Sigmoid colon (tissue), 4 donors: ENCODE measurements at regions not wholly inside any gene's neighbourhood (a gene's known extent, or its start where the extent isn't known, plus 50 kb on each side); places are given as distances from the start of the nearest gene placed in this dataset.

ENCODE experiments used
- EP300 ChIP-seq, 4 donors: sonication (generic); formaldehyde crosslinking; IDR thresholded peaks; one replicate each; pipeline ENCODE4 v1.6.1; 2017; ENCODE audit warnings: antibody characterized with exemption in 4 of 4
- POLR2A ChIP-seq, 2 donors: fragments of 450-650 bp; IDR thresholded peaks; one replicate each; pipeline ENCODE4 v1.6.1; 2016; ENCODE audit warnings: antibody characterized with exemption in 2 of 2, mild to moderate bottlenecking in 2 of 2, moderate library complexity in 2 of 2
- POLR2AphosphoS5 ChIP-seq, 4 donors: sonication (generic); formaldehyde crosslinking; IDR thresholded peaks; one replicate each; pipeline ENCODE4 v1.6.1; 2017; ENCODE audit warnings: antibody characterized with exemption in 4 of 4
- TF ChIP-seq, protein P1 (sequence below), 4 experiments: fragments of 450-650 bp in 3 of 4; fragments of 200-600 bp in 1 of 4; IDR thresholded peaks; one replicate each; pipeline ENCODE4 v1.5.1; 2016 to 2019; ENCODE audit warnings: antibody characterized with exemption in 4 of 4, mild to moderate bottlenecking in 3 of 4, moderate library complexity in 2 of 4

DNA sequence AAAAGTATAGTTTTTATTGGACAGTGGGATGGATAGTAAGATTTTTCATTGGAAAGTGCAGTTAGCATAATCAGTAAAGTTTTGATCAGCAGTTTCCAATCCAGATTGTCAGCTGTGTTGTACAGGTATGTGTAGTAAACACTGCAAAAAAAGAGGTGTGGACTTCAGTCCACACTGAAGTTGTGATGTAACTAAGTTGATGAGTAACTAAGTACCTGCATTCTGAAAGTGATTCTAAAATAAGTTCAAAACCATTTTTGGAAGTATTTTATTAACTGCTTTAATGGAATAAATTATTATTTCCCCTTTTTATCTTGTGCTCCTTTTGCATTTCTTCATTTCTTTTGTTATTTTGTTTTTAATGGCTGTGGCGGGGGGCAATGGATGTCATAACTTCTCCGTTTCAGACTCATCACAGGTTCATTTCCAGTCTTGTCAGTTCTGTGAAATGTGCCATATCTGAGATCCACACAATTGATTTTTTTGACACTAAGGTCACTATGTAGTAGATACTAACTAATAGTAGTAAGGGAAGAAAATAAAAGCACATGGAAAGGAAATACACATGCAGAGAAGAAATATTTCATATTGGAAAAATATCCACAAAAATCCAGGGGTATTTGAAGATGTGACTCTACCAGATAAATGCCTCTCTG lies 247.5 kb downstream of the GABRG1 start:
- TF ChIP-seq POLR2A (IDR thresholded peaks at IDR 0.05) (no peak), POLR2AphosphoS5 (IDR thresholded peaks at IDR 0.05) (no peak), EP300 (IDR thresholded peaks at IDR 0.05) (no peak)
- TF ChIP-seq, protein P1, sequence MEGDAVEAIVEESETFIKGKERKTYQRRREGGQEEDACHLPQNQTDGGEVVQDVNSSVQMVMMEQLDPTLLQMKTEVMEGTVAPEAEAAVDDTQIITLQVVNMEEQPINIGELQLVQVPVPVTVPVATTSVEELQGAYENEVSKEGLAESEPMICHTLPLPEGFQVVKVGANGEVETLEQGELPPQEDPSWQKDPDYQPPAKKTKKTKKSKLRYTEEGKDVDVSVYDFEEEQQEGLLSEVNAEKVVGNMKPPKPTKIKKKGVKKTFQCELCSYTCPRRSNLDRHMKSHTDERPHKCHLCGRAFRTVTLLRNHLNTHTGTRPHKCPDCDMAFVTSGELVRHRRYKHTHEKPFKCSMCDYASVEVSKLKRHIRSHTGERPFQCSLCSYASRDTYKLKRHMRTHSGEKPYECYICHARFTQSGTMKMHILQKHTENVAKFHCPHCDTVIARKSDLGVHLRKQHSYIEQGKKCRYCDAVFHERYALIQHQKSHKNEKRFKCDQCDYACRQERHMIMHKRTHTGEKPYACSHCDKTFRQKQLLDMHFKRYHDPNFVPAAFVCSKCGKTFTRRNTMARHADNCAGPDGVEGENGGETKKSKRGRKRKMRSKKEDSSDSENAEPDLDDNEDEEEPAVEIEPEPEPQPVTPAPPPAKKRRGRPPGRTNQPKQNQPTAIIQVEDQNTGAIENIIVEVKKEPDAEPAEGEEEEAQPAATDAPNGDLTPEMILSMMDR (IDR thresholded peaks at IDR 0.05): no peak
